Lower leg skin (tissue), 3 donors: ENCODE measurements at regions not wholly inside any gene's neighbourhood (a gene's known extent, or its start where the extent isn't known, plus 50 kb on each side); places are given as distances from the start of the nearest gene placed in this dataset.

Experiments used
- CTCF ChIP-seq, 3 donors: fragments of 450-650 bp; IDR thresholded peaks; one replicate each; pipeline ENCODE4 v1.5.1; 2016; ENCODE audit warnings: antibody characterized with exemption in 3 of 3, mild to moderate bottlenecking in 3 of 3, moderate library complexity in 2 of 3
- POLR2A ChIP-seq, 2 donors: fragments of 450-650 bp; IDR thresholded peaks; one replicate each; pipeline ENCODE4 v1.6.1; 2016 to 2017; ENCODE audit warnings: antibody characterized with exemption in 2 of 2, mild to moderate bottlenecking in 1 of 2, moderate library complexity in 1 of 2

- TF ChIP-seq CTCF (IDR thresholded peaks at IDR 0.05) (no peak), POLR2A (IDR thresholded peaks at IDR 0.05) (no peak)
Observed at GRCh38 chr5:71899865-71900342, 180.8 kb downstream of the CARTPT start.
